RWPE2 (cell line): ENCODE measurements at regions not wholly inside any gene's neighbourhood (a gene's known extent, or its start where the extent isn't known, plus 50 kb on each side); places are given as distances from the start of the nearest gene placed in this dataset.

Experiments
- ATAC-seq: fragments of 200-7000 bp; cut with Tn5 transposase; 3 replicates; pipeline ENCODE4 v1.9.1; 2021; ENCODE audit warnings: low read depth
- DNase-seq: peaks from one replicate; pipeline ENCODE4 v3.0.0-alpha.2; 2020; ENCODE audit warnings: low spot score
- H3K27ac ChIP-seq: fragments of 450-650 bp; 2 replicates; pipeline ENCODE4 v1.5.1; 2017; ENCODE audit warnings: mild to moderate bottlenecking; ENCODE audit not compliant: poor library complexity, severe bottlenecking
- H3K27me3 ChIP-seq: fragments of 250-450 bp; sonication (Bioruptor Pico); 2 replicates; pipeline ENCODE4 v1.5.1; 2021; ENCODE audit warnings: mild to moderate bottlenecking, moderate library complexity; ENCODE audit not compliant: insufficient read depth, poor library complexity, severe bottlenecking
- H3K36me3 ChIP-seq: fragments of 250-450 bp; sonication (Bioruptor Pico); 2 replicates; pipeline ENCODE4 v1.5.1; 2020; ENCODE audit warnings: low read depth, mild to moderate bottlenecking, moderate library complexity
- H3K4me1 ChIP-seq: fragments of 250-450 bp; sonication (Bioruptor Pico); 2 replicates; pipeline ENCODE4 v1.5.1; 2021; ENCODE audit warnings: mild to moderate bottlenecking, moderate library complexity; ENCODE audit not compliant: insufficient read depth, poor library complexity, severe bottlenecking
- H3K4me3 ChIP-seq: fragments of 250-450 bp; sonication (Bioruptor Pico); 2 replicates; pipeline ENCODE4 v1.5.1; 2021; ENCODE audit warnings: mild to moderate bottlenecking, moderate library complexity; ENCODE audit not compliant: severe bottlenecking
- H3K9me3 ChIP-seq: fragments of 250-450 bp; sonication (Bioruptor Pico); 2 replicates; pipeline ENCODE4 v1.5.1; 2021; ENCODE audit warnings: mild to moderate bottlenecking, moderate library complexity; ENCODE audit not compliant: severe bottlenecking
- TF ChIP-seq, protein P1 (sequence below): fragments of 450-650 bp; IDR thresholded peaks from one replicate; pipeline ENCODE4 v1.5.1; 2017; ENCODE audit warnings: mild to moderate bottlenecking, moderate library complexity; ENCODE audit not compliant: poor library complexity, severe bottlenecking

DNA sequence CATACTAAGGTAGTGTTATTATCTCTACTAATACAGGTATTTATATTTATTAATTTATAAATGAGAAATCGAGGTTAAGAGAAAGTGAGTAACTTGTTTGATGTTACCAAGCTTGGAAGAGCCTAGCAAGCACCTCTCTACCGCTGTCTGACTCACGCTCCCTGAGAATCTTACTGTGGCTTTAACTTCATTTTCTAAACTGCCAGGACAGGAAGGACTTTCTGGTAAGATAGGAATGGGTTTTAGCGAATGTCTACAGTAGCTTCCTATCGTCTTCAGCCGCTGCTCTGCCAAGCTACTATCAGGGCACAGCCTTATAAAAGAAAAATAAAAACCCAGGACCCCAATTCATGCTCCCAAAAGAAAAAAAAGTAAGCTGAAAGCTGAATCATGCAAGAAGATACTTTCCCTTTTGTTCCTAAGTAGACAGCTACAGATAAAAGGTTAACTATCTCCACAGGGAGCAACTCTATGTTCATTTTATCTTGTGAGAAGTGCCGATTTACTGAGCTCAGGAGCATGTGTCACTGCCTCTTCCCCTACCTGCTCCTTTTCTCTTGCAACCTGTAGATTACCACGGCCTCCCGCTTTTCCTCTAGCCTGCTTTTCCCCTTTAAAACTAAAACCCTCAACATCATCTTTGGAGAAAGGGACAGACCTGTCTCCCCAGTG is 60.2 kb downstream of the THNSL1 start:
- H3K27me3 ChIP-seq = no peaks in the 10 kb centered on the region
- H3K4me3 ChIP-seq = no peak overlapping the region
- H3K9me3 ChIP-seq = no peaks in the 10 kb centered on the region
- ATAC-seq = no peak
- TF ChIP-seq, protein P1, sequence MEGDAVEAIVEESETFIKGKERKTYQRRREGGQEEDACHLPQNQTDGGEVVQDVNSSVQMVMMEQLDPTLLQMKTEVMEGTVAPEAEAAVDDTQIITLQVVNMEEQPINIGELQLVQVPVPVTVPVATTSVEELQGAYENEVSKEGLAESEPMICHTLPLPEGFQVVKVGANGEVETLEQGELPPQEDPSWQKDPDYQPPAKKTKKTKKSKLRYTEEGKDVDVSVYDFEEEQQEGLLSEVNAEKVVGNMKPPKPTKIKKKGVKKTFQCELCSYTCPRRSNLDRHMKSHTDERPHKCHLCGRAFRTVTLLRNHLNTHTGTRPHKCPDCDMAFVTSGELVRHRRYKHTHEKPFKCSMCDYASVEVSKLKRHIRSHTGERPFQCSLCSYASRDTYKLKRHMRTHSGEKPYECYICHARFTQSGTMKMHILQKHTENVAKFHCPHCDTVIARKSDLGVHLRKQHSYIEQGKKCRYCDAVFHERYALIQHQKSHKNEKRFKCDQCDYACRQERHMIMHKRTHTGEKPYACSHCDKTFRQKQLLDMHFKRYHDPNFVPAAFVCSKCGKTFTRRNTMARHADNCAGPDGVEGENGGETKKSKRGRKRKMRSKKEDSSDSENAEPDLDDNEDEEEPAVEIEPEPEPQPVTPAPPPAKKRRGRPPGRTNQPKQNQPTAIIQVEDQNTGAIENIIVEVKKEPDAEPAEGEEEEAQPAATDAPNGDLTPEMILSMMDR = no peak
- H3K4me1 ChIP-seq = no peaks in the 10 kb centered on the region
- DNase-seq = no peak
- no peak overlapping the region for H3K27ac ChIP-seq
- no peaks in the 10 kb centered on the region for H3K36me3 ChIP-seq

DNA sequence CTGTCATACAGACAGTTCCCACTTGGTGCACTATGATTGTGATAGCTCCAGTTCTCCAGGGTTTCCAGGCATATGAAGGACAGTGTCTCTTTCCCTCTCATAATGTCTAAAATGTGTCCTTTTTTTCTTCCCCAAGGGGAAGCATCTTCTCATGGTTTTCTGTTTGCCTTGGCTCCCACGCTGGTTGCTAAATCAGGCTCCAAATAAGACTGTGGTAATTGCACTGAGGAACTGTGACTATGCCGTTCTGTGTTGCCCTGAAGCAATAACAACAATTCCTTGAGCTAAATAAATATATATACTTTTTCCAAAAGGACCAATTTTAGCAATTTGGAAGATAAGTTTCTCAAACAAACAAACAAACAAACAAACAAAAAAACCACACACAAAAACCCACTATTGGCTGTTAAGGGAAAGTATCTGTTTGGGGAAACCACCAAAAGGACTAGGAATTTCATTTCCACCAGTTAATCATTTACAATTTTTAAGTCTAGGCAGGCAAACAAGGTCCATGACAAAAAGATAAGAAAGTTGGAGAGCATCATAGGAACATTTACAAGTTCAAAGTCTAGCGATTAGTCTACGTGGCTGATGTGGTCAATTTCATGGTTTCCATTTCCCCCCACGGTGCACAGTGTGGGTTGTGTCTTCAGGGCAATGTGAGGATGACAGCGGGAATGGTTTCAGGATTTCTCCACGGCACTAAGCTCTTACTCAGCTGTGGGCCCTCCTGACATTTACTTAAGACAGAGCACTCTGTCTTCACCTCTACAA is 62.4 kb downstream of the THNSL1 start:
- Histone ChIP-seq H3K4me1 (no peaks in the 10 kb centered on the region), H3K9me3 (no peaks in the 10 kb centered on the region), H3K27me3 (no peaks in the 10 kb centered on the region), H3K4me3 (no peak overlapping the region), H3K27ac (no peak overlapping the region), H3K36me3 (no peaks in the 10 kb centered on the region)
- ATAC-seq = no peak
- DNase-seq = no peak
- TF ChIP-seq, protein P1 = no peak

DNA sequence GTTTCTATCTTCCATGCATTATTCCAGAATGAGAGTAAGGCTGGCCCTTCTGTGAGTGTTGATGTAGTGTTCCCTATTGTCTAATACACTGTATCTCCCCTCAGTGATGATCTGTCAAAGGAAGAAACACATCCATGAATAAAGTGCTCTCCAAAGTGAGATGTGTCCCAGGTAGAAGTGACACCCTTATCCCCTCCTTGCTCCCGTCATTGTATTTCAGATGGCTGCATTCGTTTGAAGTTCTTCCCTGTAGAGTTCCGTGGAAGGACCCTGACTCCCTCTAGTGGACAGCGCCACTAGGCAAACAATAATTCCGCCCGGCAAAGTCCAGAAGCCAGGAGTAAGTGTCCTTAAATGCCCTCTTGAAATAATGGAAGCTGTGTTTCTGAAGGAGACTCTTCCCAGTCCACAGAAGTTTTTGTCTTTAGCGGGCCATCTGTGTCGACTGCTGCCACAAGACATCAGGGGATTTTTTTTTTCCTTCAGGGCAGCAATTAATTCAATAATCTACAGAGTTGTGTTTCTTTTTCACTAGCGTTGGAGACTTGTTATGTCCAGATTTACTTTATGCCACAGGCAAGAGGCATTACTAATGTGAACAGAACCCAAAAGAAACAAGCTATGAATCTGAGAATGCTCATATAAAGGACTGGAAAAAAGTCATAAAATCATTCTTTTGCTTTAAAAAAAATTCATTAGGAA is 64.6 kb downstream of the THNSL1 start:
- Histone ChIP-seq H3K4me3 (no peak overlapping the region), H3K4me1 (no peaks in the 10 kb centered on the region), H3K27me3 (no peaks in the 10 kb centered on the region), H3K27ac (no peak overlapping the region), H3K36me3 (no peaks in the 10 kb centered on the region), H3K9me3 (no peaks in the 10 kb centered on the region)
- TF ChIP-seq, protein P1 = peak; percentile 97
- DNase-seq (no peak), ATAC-seq (peak; percentile 95)

DNA sequence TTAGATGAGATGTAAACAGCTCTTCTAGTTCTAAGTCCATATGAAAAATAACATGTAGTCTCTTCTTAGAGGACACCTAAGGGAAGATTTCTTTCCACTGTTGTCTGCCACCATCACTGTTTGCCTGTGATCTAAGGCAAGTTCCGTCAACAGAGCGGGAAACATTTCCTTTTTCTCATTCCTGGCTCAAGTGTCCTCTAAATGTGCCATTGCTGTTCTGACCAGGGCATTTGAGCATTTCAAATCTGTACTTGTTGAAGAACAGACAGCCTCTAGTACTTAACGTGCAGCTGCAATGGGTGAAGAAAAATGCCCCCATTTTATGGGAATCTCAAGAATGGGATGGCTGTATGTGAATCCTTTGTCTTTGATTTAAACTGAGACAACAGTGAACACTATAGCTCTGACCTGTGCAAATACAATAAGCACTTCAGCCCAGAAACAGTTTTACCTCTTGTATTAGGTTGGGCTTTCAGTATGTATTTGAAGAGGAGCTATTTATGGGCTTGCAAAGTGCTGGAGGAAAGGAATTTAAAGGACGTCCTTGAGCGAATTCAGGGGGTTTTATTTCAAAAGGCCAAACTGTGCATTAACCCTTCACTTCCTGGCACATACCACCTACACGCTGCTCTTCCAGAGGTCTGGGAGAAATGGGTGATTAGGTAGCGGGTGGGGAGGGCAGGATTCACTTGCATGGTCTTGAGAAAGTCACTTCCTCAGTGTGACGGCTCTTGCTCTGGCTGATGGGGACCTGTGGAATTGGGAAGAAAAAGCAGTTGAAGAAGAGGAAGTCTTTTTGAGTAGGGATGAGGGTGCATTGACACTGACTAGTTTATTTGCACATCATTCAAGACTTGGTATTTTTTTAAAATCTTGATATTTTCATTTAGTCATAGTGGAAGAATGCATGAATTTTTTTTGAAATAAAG is 66.1 kb downstream of the THNSL1 start:
- H3K36me3 ChIP-seq = no peaks in the 10 kb centered on the region
- no peak for DNase-seq

More for the DNA sequence above, 66.1 kb downstream of the THNSL1 start:
- H3K9me3 ChIP-seq = no peaks in the 10 kb centered on the region
- TF ChIP-seq, protein P1 = no peak
- no peaks in the 10 kb centered on the region for H3K27me3 ChIP-seq
- no peak overlapping the region for H3K27ac ChIP-seq
- no peak for ATAC-seq
- H3K4me3 ChIP-seq = no peak overlapping the region
- H3K4me1 ChIP-seq = no peaks in the 10 kb centered on the region
